Fibroblast of villous mesenchyme (primary cell): ENCODE measurements at regions not wholly inside any gene's neighbourhood (a gene's known extent, or its start where the extent isn't known, plus 50 kb on each side); places are given as distances from the start of the nearest gene placed in this dataset.

ENCODE experiments used
- DNase-seq: peaks from one replicate; pipeline ENCODE4 v3.0.0-alpha.2; 2010; ENCODE audit warnings: low read depth
- H3K4me3 ChIP-seq: 2 replicates; pipeline ENCODE4 v1.5.1; 2011; ENCODE audit warnings: low read depth, mild to moderate bottlenecking, low read length
- TF ChIP-seq, protein P1 (sequence below): IDR thresholded peaks from 2 replicates; pipeline ENCODE4 v1.5.1; 2012; ENCODE audit warnings: low read depth, mild to moderate bottlenecking, low read length; ENCODE audit not compliant: insufficient read depth

DNA sequence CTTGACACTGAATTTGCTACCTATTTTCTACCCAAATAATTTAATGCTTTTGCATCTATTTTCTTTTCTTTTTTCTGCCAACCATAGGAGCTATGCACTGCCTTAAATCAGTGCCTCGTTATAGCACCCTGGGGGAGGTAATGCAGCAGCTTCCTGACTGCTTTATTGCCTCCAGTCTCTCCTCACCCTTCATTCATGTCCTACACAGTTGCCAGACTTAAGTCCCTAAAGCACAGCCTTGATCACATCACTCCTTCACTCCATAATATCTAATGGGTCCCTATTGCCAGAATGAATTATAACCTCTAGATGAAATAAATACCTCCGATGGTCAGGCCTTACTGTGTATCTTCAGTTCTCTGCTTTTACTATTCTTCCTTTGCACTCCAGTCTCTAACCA, 211.2 kb upstream of the GLRA1 start:
- H3K4me3 ChIP-seq: no peak overlapping the region
- no peak for DNase-seq
- TF ChIP-seq, protein P1, sequence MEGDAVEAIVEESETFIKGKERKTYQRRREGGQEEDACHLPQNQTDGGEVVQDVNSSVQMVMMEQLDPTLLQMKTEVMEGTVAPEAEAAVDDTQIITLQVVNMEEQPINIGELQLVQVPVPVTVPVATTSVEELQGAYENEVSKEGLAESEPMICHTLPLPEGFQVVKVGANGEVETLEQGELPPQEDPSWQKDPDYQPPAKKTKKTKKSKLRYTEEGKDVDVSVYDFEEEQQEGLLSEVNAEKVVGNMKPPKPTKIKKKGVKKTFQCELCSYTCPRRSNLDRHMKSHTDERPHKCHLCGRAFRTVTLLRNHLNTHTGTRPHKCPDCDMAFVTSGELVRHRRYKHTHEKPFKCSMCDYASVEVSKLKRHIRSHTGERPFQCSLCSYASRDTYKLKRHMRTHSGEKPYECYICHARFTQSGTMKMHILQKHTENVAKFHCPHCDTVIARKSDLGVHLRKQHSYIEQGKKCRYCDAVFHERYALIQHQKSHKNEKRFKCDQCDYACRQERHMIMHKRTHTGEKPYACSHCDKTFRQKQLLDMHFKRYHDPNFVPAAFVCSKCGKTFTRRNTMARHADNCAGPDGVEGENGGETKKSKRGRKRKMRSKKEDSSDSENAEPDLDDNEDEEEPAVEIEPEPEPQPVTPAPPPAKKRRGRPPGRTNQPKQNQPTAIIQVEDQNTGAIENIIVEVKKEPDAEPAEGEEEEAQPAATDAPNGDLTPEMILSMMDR: no peak

DNA sequence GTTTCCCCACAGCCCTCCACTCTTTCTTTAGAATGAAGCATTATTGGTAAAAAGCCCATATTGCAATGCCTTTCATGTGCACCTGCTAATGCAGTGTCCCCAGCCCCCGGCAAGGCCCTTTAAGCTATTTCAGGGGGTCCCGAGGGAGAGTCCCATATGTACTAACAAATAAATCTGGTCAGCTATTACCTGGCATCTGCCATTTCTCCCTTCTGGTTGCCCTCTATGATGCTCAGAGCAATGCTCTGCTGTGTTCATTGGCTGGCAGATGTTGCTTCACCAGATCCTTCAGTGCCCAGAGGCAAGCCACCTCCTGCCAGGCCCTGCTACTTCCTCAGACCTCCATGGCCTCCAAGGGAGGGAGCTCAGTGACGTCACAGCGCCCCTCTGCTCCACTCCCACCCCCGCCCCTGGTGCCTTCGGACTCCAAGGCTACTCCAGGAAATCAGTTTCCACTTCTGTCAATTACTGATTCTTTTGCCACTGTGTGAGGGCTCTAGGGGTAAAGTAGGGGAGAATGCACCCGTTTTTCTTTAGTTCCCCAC, 201.1 kb upstream of the GLRA1 start:
- TF ChIP-seq, protein P1: no peak
- no peak overlapping the region for H3K4me3 ChIP-seq
- DNase-seq: no peak

DNA sequence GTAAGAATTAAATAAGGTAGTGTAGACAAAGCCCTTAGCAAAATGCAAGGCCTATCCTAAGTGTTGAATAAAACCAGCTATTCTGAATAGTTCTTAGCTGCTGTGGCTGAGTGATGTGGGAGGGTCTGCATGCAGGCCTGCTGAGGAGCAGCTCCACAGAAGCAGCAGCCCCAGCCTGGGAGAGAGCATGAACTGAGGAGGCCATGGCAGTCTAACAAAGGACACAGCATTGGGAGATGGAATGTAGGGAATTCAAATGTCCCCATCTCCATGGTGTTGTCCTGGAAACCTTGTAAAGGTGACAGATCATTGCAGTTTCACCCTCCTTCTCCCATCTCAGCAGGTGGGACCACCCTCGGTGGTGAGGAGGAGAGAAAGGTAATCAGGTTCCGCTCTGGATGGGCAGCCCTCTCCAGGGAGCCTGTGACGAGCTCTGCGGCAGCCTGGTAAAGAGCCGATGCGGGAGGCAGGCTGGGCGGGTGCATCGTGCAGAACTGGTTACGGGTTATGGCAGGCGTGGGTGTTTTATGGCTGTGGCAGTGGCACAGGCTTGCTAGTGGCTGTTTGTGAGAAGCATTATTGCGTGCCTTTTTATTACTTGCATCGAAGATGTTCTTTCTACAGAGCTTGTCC, 199.9 kb upstream of the GLRA1 start:
- DNase-seq: no peak
- TF ChIP-seq, protein P1: no peak
- H3K4me3 ChIP-seq: no peak overlapping the region

DNA sequence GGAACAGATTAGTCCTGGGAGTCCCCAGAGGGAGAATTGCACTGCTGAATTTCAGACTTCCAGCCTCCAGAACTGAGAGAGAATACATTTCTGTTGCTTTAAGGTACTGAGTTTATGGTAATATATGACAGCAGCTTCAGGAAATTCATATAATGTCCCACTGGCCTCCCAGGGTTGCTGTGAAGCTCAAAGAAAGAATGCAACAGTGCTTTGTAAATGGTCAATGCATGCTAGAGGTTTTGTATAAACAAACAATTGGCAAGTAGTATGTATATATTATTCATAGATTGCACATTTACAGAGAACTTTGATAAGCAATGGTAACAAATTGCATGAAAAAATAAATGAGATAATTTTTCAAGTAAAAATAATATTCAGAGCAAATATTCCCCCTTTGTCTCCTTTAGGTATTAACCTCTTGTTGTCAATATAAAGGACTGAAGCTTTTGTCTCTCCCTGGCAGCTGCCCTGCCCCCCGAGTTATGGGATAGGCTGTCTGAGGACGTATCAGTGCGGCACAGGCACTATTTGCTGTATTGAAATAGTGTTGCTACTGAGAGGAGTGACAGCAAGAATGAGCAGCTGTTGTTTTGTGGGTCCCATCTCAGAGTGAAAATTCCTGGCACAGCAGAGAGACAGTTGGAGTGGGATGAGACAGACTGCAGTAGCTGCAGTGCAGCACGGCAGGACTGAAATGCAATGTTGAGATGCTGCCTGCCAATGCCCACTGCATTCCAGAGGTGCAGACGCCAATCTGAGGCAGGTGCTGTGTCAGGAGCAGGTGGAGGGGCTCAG, 194.2 kb upstream of the GLRA1 start:
- H3K4me3 ChIP-seq: no peak overlapping the region
- DNase-seq: no peak
- TF ChIP-seq, protein P1: no peak

DNA sequence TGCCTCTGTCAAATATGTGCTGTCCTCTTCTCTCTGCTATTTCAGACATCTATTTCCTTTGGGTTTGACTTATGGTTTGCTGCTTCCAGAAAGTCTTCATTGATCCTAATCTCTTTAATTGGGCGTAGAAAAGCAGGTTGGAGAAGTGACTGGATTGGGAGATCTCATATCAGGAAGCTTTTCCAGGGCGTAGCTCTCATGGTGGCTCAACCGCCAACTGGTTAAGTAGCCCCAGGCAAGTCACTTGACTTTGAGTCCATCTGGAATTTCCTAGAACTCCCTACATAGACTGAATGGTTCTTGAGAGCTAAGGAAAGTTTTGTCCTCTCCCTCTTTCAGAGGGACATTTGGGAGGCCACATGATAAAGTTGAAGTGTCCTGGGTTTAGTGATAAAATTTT, 192.3 kb upstream of the GLRA1 start:
- TF ChIP-seq, protein P1: no peak
- no peak for DNase-seq

DNA sequence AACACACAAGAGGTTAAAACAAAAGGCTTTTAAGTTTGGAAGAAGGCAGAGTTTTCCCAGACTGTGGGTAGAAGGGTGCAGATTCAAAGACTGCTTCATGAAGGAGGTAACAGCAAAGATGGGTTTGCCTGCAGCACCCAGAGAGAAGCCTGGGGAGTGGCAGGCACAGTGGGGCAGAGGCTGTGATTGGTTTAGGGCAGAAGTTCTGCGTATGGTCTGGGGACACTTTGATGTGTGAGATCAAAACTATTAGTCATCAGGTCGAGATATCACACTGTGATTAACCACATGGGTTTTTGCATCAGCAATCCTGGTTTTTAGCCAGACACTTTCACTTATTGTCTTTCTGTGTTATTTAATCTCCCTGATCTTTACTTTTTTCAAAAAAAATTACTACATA, 188.8 kb upstream of the GLRA1 start:
- TF ChIP-seq, protein P1: no peak
- no peak for DNase-seq
- H3K4me3 ChIP-seq: no peak overlapping the region

More for the DNA sequence above, 192.3 kb upstream of the GLRA1 start:
- no peak overlapping the region for H3K4me3 ChIP-seq

DNA sequence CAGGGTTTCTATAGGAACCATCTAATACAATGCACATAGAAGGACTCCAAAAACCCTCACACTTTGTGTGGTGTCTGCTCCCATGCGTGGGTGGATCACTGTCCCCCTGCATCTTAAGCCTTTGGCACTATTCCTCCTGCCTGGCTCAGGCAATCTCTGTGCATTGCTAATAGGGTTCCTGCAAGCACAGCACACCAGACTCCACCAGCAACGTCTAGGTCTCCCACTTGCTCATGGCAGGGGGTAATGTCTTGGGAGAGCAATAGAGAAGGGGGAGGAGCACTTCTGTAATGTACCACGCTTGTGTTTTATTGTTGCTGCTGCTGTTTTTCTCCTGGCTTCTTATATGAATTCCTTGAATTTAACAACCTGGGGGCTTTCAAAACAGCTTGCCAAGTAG, 182.6 kb upstream of the GLRA1 start:
- TF ChIP-seq, protein P1: no peak
- DNase-seq: no peak
- no peak overlapping the region for H3K4me3 ChIP-seq
